B cell (primary cell): ENCODE measurements at regions not wholly inside any gene's neighbourhood (a gene's known extent, or its start where the extent isn't known, plus 50 kb on each side); places are given as distances from the start of the nearest gene placed in this dataset.

Source experiments
- CTCF ChIP-seq: fragments of 200-600 bp; IDR thresholded peaks from one replicate; pipeline ENCODE4 v1.8.0; 2022; ENCODE audit warnings: antibody characterized with exemption, mild to moderate bottlenecking
- EZH2 ChIP-seq: IDR thresholded peaks from 2 replicates; pipeline ENCODE4 v1.6.1; 2012; ENCODE audit warnings: borderline replicate concordance, low read depth, mild to moderate bottlenecking, moderate library complexity, low read length; ENCODE audit not compliant: insufficient read depth, poor library complexity, severe bottlenecking

DNA sequence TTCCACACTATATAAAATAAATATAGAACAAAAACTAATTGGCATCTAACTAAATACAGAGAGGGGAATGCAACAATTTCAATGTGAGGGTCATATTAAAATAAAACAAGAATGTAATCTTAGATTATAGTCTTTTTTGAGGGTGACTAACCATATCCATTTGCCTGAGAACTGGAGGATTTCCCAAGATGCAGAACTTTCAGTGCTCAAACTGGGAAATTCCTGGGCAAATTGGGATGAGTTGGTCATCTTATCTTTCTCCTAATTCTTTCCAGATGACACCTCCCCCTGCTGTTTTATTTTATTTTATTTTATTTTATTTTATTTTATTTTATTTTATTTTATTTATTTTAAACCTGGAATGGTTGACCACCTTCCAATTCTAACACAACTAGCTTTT, 846.2 kb downstream of the SLC4A3 start:
- no peak for TF ChIP-seq CTCF
- TF ChIP-seq EZH2, result no peak
